GM23248 (cell line): ENCODE measurements at regions not wholly inside any gene's neighbourhood (a gene's known extent, or its start where the extent isn't known, plus 50 kb on each side); places are given as distances from the start of the nearest gene placed in this dataset.

ENCODE experiments used
- EZH2 ChIP-seq: fragments of 200-600 bp; sonication (generic); IDR thresholded peaks from 2 replicates; pipeline ENCODE4 v1.6.1; 2018; ENCODE audit warnings: antibody characterized with exemption, mild to moderate bottlenecking; ENCODE audit not compliant: insufficient read depth, poor library complexity, severe bottlenecking
- EZH2phosphoT487 ChIP-seq: fragments of 200-600 bp; sonication (generic); IDR thresholded peaks from 2 replicates; pipeline ENCODE4 v1.6.1; 2018; ENCODE audit warnings: antibody characterized with exemption, moderate library complexity, mild to moderate bottlenecking, low read depth; ENCODE audit not compliant: insufficient read depth

GRCh38 chr2:38466409-38466808 lies 89.3 kb upstream of the ATL2 start:
- no peak for TF ChIP-seq EZH2
- no peak for TF ChIP-seq EZH2phosphoT487
